SJSA1 (cell line): ENCODE measurements at regions not wholly inside any gene's neighbourhood (a gene's known extent, or its start where the extent isn't known, plus 50 kb on each side); places are given as distances from the start of the nearest gene placed in this dataset.

Experiments
- DNase-seq, 2 experiments: peaks; one replicate each; pipeline ENCODE4 v3.0.0-alpha.2; 2015 to 2020; ENCODE audit warnings: low spot score in 2 of 2, low read depth in 1 of 2
- H3K27ac ChIP-seq: fragments of 250-450 bp; sonication (Bioruptor Pico); 2 replicates; pipeline ENCODE4 v1.5.1; 2020; ENCODE audit warnings: mild to moderate bottlenecking, moderate library complexity
- H3K27me3 ChIP-seq: fragments of 250-450 bp; sonication (Bioruptor Pico); replicated peaks from 2 replicates; pipeline ENCODE4 v1.5.1; 2020; ENCODE audit warnings: mild to moderate bottlenecking, moderate library complexity
- H3K36me3 ChIP-seq: fragments of 250-450 bp; sonication (Bioruptor Pico); 2 replicates; pipeline ENCODE4 v1.5.1; 2020; ENCODE audit warnings: mild to moderate bottlenecking
- H3K4me1 ChIP-seq: fragments of 250-450 bp; sonication (Bioruptor Pico); replicated peaks from 2 replicates; pipeline ENCODE4 v1.6.1; 2021; ENCODE audit warnings: mild to moderate bottlenecking
- H3K4me3 ChIP-seq: fragments of 250-450 bp; sonication (Bioruptor Pico); 2 replicates; pipeline ENCODE4 v1.5.1; 2020; ENCODE audit warnings: mild to moderate bottlenecking
- H3K9me3 ChIP-seq: fragments of 250-450 bp; sonication (Bioruptor Pico); replicated peaks from 2 replicates; pipeline ENCODE4 v1.5.1; 2020; ENCODE audit warnings: mild to moderate bottlenecking

- Histone ChIP-seq H3K4me3 (no peak overlapping the region), H3K4me1 (peaks cover 4% of the 10 kb centered on the region; the same call in 1 of the 2 replicates), H3K36me3 (no peaks in the 10 kb centered on the region), H3K27me3 (no peaks in the 10 kb centered on the region), H3K9me3 (no peaks in the 10 kb centered on the region), H3K27ac (no peak overlapping the region)
- no peak for DNase-seq
Measured at GRCh38 chr9:80163889-80164288, 592.1 kb downstream of the TLE4 start.

GRCh38 chr9:80158554-80159170, 586.9 kb downstream of the TLE4 start:
- H3K36me3 ChIP-seq: no peaks in the 10 kb centered on the region
- H3K27ac ChIP-seq: no peak overlapping the region
- H3K9me3 ChIP-seq: no peaks in the 10 kb centered on the region
- no peak for DNase-seq
- H3K4me3 ChIP-seq: no peak overlapping the region
- peaks cover 24% of the 10 kb centered on the region for H3K4me1 ChIP-seq
- H3K27me3 ChIP-seq: no peaks in the 10 kb centered on the region

GRCh38 chr9:80158131-80158530, 586.4 kb downstream of the TLE4 start:
- H3K36me3 ChIP-seq: no peaks in the 10 kb centered on the region
- peaks cover 24% of the 10 kb centered on the region for H3K4me1 ChIP-seq
- H3K4me3 ChIP-seq: no peak overlapping the region
- H3K9me3 ChIP-seq: no peaks in the 10 kb centered on the region
- DNase-seq: no peak
- no peaks in the 10 kb centered on the region for H3K27me3 ChIP-seq
- no peak overlapping the region for H3K27ac ChIP-seq

GRCh38 chr9:80157561-80157983, 585.8 kb downstream of the TLE4 start:
- Histone ChIP-seq H3K9me3 (no peaks in the 10 kb centered on the region), H3K4me1 (peaks cover 24% of the 10 kb centered on the region)

GRCh38 chr9:80156756-80157472, 585.1 kb downstream of the TLE4 start:
- H3K27me3 ChIP-seq: no peaks in the 10 kb centered on the region
- H3K4me3 ChIP-seq: no peak overlapping the region
- no peaks in the 10 kb centered on the region for H3K9me3 ChIP-seq
- H3K27ac ChIP-seq: no peak overlapping the region
- no peak for DNase-seq
- no peaks in the 10 kb centered on the region for H3K36me3 ChIP-seq
- peaks cover 24% of the 10 kb centered on the region for H3K4me1 ChIP-seq

More at GRCh38 chr9:80157561-80157983, 585.8 kb downstream of the TLE4 start:
- Histone ChIP-seq H3K27me3 (no peaks in the 10 kb centered on the region), H3K4me3 (no peak overlapping the region), H3K36me3 (no peaks in the 10 kb centered on the region), H3K27ac (no peak overlapping the region)
- DNase-seq: peak in 1 of 2 experiments; percentile 48

GRCh38 chr9:80156262-80156661, 584.5 kb downstream of the TLE4 start:
- H3K9me3 ChIP-seq: no peaks in the 10 kb centered on the region
- no peak for DNase-seq
- H3K4me3 ChIP-seq: no peak overlapping the region
- peaks cover 24% of the 10 kb centered on the region for H3K4me1 ChIP-seq
- no peaks in the 10 kb centered on the region for H3K36me3 ChIP-seq
- no peaks in the 10 kb centered on the region for H3K27me3 ChIP-seq
- H3K27ac ChIP-seq: no peak overlapping the region

GRCh38 chr9:80147866-80148265, 576.1 kb downstream of the TLE4 start:
- no peaks in the 10 kb centered on the region; the same call in 1 of the 2 replicates for H3K9me3 ChIP-seq
- no peaks in the 10 kb centered on the region for H3K4me1 ChIP-seq
- H3K4me3 ChIP-seq: no peak overlapping the region
- no peaks in the 10 kb centered on the region for H3K36me3 ChIP-seq
- no peak for DNase-seq
- H3K27me3 ChIP-seq: no peaks in the 10 kb centered on the region
- H3K27ac ChIP-seq: no peak overlapping the region

GRCh38 chr9:80146466-80146865, 574.7 kb downstream of the TLE4 start:
- Histone ChIP-seq H3K4me1 (no peaks in the 10 kb centered on the region), H3K36me3 (no peaks in the 10 kb centered on the region), H3K27me3 (no peaks in the 10 kb centered on the region), H3K9me3 (no peaks in the 10 kb centered on the region; the same call in 1 of the 2 replicates), H3K27ac (no peak overlapping the region), H3K4me3 (no peak overlapping the region)
- DNase-seq: peak in 1 of 2 experiments; percentile 2

- H3K27ac ChIP-seq: no peak overlapping the region
- no peaks in the 10 kb centered on the region for H3K4me1 ChIP-seq
- no peak overlapping the region for H3K4me3 ChIP-seq
- DNase-seq: no peak
- no peaks in the 10 kb centered on the region for H3K27me3 ChIP-seq
- H3K36me3 ChIP-seq: no peaks in the 10 kb centered on the region
- no peaks in the 10 kb centered on the region; the same call in 1 of the 2 replicates for H3K9me3 ChIP-seq
Measured at GRCh38 chr9:80144856-80145255, 573.1 kb downstream of the TLE4 start.

- H3K4me1 ChIP-seq: no peaks in the 10 kb centered on the region
- H3K4me3 ChIP-seq: no peak overlapping the region
- H3K9me3 ChIP-seq: no peaks in the 10 kb centered on the region; the same call in 1 of the 2 replicates
- H3K27me3 ChIP-seq: no peaks in the 10 kb centered on the region
- DNase-seq: no peak
- H3K36me3 ChIP-seq: no peaks in the 10 kb centered on the region
- no peak overlapping the region for H3K27ac ChIP-seq
Measured at GRCh38 chr9:80144406-80144805, 572.6 kb downstream of the TLE4 start.

- Histone ChIP-seq H3K9me3 (no peaks in the 10 kb centered on the region; the same call in 1 of the 2 replicates), H3K27me3 (no peaks in the 10 kb centered on the region), H3K4me1 (no peaks in the 10 kb centered on the region), H3K36me3 (no peaks in the 10 kb centered on the region), H3K4me3 (no peak overlapping the region), H3K27ac (no peak overlapping the region)
- no peak for DNase-seq
Measured at GRCh38 chr9:80143899-80144298, 572.1 kb downstream of the TLE4 start.

- Histone ChIP-seq H3K4me3 (no peak overlapping the region), H3K27ac (no peak overlapping the region), H3K27me3 (no peaks in the 10 kb centered on the region), H3K36me3 (no peaks in the 10 kb centered on the region), H3K4me1 (no peaks in the 10 kb centered on the region), H3K9me3 (no peaks in the 10 kb centered on the region)
- no peak for DNase-seq
Measured at GRCh38 chr9:80134487-80134886, 562.7 kb downstream of the TLE4 start.

- Histone ChIP-seq H3K36me3 (no peaks in the 10 kb centered on the region), H3K4me3 (no peak overlapping the region), H3K4me1 (no peaks in the 10 kb centered on the region), H3K9me3 (no peaks in the 10 kb centered on the region), H3K27me3 (no peaks in the 10 kb centered on the region), H3K27ac (no peak overlapping the region)
- DNase-seq: no peak
Measured at GRCh38 chr9:80131627-80132026, 559.9 kb downstream of the TLE4 start.

- Histone ChIP-seq H3K36me3 (no peaks in the 10 kb centered on the region), H3K27ac (no peak overlapping the region), H3K4me3 (no peak overlapping the region), H3K27me3 (no peaks in the 10 kb centered on the region), H3K9me3 (no peaks in the 10 kb centered on the region), H3K4me1 (no peaks in the 10 kb centered on the region)
- DNase-seq: no peak
Measured at GRCh38 chr9:80127920-80128319, 556.2 kb downstream of the TLE4 start.
